ENCODE measurements at regions not wholly inside any gene's neighbourhood (a gene's known extent, or its start where the extent isn't known, plus 50 kb on each side); places are given as distances from the start of the nearest gene placed in this dataset.
"Not testable (repeated sequence)": the region's sequence is repeated elsewhere in the genome, so short reads cannot be mapped to it uniquely, and the experiment has no call there.

DNA sequence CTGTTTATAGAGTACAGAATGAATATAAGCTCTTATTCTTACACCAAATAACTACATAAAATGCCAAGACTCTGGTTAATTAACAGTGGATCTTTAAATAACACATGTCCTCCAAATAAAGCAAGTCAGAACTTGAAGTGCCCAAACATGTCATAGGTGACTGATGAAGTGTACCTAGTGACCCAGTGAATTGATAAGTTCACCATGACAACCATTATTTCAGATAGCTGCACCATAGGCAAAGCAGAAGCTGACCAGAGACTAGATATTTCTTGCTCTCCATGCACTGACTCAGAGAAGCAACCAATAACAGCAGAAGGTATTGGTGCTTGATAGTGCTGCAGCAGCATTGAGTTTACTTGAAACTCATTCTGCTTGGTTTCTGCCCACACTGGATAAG, 192.1 kb downstream of the DUSP10 start:
- no peaks in the 10 kb centered on the region for H3K9me3 ChIP-seq (ENCODE audit: severe bottlenecking)
- H3K36me3 ChIP-seq (ENCODE audit: low read depth) = no peaks in the 10 kb centered on the region
- TF ChIP-seq, protein P1, sequence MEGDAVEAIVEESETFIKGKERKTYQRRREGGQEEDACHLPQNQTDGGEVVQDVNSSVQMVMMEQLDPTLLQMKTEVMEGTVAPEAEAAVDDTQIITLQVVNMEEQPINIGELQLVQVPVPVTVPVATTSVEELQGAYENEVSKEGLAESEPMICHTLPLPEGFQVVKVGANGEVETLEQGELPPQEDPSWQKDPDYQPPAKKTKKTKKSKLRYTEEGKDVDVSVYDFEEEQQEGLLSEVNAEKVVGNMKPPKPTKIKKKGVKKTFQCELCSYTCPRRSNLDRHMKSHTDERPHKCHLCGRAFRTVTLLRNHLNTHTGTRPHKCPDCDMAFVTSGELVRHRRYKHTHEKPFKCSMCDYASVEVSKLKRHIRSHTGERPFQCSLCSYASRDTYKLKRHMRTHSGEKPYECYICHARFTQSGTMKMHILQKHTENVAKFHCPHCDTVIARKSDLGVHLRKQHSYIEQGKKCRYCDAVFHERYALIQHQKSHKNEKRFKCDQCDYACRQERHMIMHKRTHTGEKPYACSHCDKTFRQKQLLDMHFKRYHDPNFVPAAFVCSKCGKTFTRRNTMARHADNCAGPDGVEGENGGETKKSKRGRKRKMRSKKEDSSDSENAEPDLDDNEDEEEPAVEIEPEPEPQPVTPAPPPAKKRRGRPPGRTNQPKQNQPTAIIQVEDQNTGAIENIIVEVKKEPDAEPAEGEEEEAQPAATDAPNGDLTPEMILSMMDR (IDR thresholded peaks at IDR 0.05; ENCODE audit: poor library complexity, severe bottlenecking) = no peak
- no peak for ATAC-seq (ENCODE audit: low read depth)
- no peaks in the 10 kb centered on the region for H3K27me3 ChIP-seq (ENCODE audit: insufficient read depth, poor library complexity, severe bottlenecking)
- no peaks in the 10 kb centered on the region for H3K4me1 ChIP-seq (ENCODE audit: insufficient read depth, poor library complexity, severe bottlenecking)
- H3K4me3 ChIP-seq (ENCODE audit: severe bottlenecking) = no peak overlapping the region
- H3K27ac ChIP-seq (ENCODE audit: poor library complexity, severe bottlenecking) = no peak overlapping the region
- no peak for DNase-seq (ENCODE audit: low spot score)

DNA sequence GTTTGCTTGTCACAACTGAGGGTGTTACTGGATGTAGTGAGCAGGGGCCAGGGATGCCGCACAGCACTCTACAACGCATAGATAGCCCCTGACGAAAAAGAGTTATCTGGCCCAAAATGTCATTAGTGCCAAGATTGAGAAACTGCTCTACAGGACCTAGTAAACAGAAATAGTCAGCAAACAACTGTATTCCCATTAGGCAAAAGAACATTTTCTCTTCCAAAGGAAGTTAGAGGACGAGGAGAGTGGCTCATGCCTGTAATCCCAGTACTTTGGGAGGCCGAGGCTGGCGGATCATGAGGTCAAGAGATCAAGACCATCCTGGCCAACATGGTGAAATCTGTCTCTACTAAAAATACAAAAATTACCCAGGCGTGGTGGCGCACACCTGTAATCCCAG, 189.1 kb downstream of the DUSP10 start:
- not testable (repeated sequence) for H3K4me1 ChIP-seq (ENCODE audit: insufficient read depth, poor library complexity, severe bottlenecking); H3K4me3 ChIP-seq (ENCODE audit: severe bottlenecking); H3K27ac ChIP-seq (ENCODE audit: poor library complexity, severe bottlenecking); DNase-seq (ENCODE audit: low spot score); H3K27me3 ChIP-seq (ENCODE audit: insufficient read depth, poor library complexity, severe bottlenecking); ATAC-seq (ENCODE audit: low read depth); H3K9me3 ChIP-seq (ENCODE audit: severe bottlenecking); H3K36me3 ChIP-seq (ENCODE audit: low read depth)

DNA sequence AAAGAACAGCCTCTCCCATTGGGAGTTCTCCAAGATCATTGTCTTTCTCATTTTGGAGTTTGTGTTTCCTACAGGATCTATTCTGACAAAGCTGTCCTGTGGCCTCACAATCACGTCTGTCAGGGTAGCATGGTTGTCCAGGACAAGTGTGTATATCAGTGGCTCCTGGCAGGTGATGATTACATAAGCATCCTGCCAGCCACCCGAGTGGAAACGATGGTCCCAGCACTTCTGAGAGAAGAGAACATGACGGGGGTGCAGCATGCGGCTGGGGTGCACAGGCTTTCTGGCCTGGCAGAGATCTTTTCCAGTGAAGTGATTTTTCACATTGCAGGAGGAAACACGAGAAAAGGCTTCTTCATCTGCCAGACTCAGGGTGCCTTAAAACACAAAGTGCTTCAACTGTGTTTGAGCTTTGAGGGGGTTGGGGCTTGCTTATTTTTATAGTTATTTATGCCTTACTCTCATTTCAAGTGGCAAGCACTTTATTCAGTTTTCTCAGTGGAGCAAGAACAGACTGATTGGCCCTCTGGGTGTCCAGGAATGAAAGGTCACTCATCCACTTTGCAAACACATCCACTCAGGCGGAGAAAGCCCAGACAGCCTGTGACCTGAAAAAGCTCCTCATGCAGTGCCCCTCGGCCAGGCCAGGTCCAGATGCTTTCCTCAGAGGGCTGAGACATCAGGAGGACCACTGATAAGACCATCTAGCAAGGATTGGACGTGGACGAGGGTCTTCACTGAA, 186.0 kb downstream of the DUSP10 start:
- H3K27ac ChIP-seq (ENCODE audit: poor library complexity, severe bottlenecking) = no peak overlapping the region
- no peaks in the 10 kb centered on the region for H3K36me3 ChIP-seq (ENCODE audit: low read depth)
- DNase-seq (ENCODE audit: low spot score) = no peak
- no peak for ATAC-seq (ENCODE audit: low read depth)
- no peak overlapping the region for H3K4me3 ChIP-seq (ENCODE audit: severe bottlenecking)
- H3K4me1 ChIP-seq (ENCODE audit: insufficient read depth, poor library complexity, severe bottlenecking) = no peaks in the 10 kb centered on the region
- H3K27me3 ChIP-seq (ENCODE audit: insufficient read depth, poor library complexity, severe bottlenecking) = no peaks in the 10 kb centered on the region
- TF ChIP-seq, protein P1 (IDR thresholded peaks at IDR 0.05; ENCODE audit: poor library complexity, severe bottlenecking) = no peak
- no peaks in the 10 kb centered on the region for H3K9me3 ChIP-seq (ENCODE audit: severe bottlenecking)

GRCh38 chr1:221556435-221556834, 185.5 kb downstream of the DUSP10 start:
- Histone ChIP-seq H3K27me3 (ENCODE audit: insufficient read depth, poor library complexity, severe bottlenecking) (no peaks in the 10 kb centered on the region), H3K27ac (ENCODE audit: poor library complexity, severe bottlenecking) (no peak overlapping the region), H3K4me1 (ENCODE audit: insufficient read depth, poor library complexity, severe bottlenecking) (no peaks in the 10 kb centered on the region), H3K9me3 (ENCODE audit: severe bottlenecking) (no peaks in the 10 kb centered on the region), H3K4me3 (ENCODE audit: severe bottlenecking) (no peak overlapping the region), H3K36me3 (ENCODE audit: low read depth) (no peaks in the 10 kb centered on the region)
- DNase-seq (ENCODE audit: low spot score) (no peak), ATAC-seq (ENCODE audit: low read depth) (no peak)
- TF ChIP-seq, protein P1 (IDR thresholded peaks at IDR 0.05; ENCODE audit: poor library complexity, severe bottlenecking) = no peak

DNA sequence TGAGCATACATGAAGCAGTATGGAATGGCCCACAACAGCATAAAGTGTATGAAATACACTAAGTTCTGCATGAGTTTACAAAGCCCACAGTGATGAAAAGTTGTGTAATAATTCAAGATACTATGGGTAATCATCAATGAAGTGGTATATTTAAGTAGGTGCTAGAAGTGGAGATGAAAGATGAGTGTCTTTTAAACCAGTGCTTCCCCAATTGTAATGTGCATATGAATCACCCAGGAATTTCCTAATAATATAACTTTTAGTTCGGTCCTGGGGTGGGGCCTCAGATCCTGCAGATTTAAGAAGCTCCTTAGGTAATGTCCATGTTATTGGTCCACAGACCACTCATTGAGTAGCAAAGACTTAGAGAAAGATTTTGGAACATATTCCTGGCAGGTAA, 184.9 kb downstream of the DUSP10 start:
- Histone ChIP-seq H3K4me1 (ENCODE audit: insufficient read depth, poor library complexity, severe bottlenecking) (no peaks in the 10 kb centered on the region), H3K27ac (ENCODE audit: poor library complexity, severe bottlenecking) (no peak overlapping the region), H3K9me3 (ENCODE audit: severe bottlenecking) (no peaks in the 10 kb centered on the region), H3K4me3 (ENCODE audit: severe bottlenecking) (no peak overlapping the region), H3K36me3 (ENCODE audit: low read depth) (no peaks in the 10 kb centered on the region), H3K27me3 (ENCODE audit: insufficient read depth, poor library complexity, severe bottlenecking) (no peaks in the 10 kb centered on the region)
- TF ChIP-seq, protein P1 (IDR thresholded peaks at IDR 0.05; ENCODE audit: poor library complexity, severe bottlenecking) = no peak
- ATAC-seq (ENCODE audit: low read depth) (no peak), DNase-seq (ENCODE audit: low spot score) (no peak)

Data from RWPE2 (cell line).